CD4-positive, CD25-positive, alpha-beta regulatory T cell (primary cell): ENCODE measurements at regions not wholly inside any gene's neighbourhood (a gene's known extent, or its start where the extent isn't known, plus 50 kb on each side); places are given as distances from the start of the nearest gene placed in this dataset.
"Not testable (repeated sequence)": the region's sequence is repeated elsewhere in the genome, so short reads cannot be mapped to it uniquely, and the experiment has no call there.

Experiments
- ATAC-seq, 2 donors: fragments of 150-1000 bp; cut with Tn5 transposase; one replicate each; pipeline ENCODE4 v1.10.0; 2021; ENCODE audit warnings: low read depth in 2 of 2, moderate number of reproducible peaks in 2 of 2, moderate library complexity in 1 of 2
- DNase-seq, 3 donors: peaks; one replicate each; pipeline versions ENCODE4 v3.0.0 to v3.0.0-alpha.2; 2012 to 2022; ENCODE audit warnings: mixed read lengths in 1 of 3
- H3K27ac ChIP-seq: one replicate; pipeline ENCODE4 v1.7.0; 2013; ENCODE audit warnings: mild to moderate bottlenecking, low read length; ENCODE audit not compliant: insufficient read depth, poor library complexity, severe bottlenecking
- H3K27me3 ChIP-seq: one replicate; pipeline ENCODE4 v1.7.0; 2013; ENCODE audit warnings: low read length; ENCODE audit not compliant: control insufficient read depth, insufficient read depth
- H3K36me3 ChIP-seq: one replicate; pipeline ENCODE4 v1.7.0; 2013; ENCODE audit warnings: mild to moderate bottlenecking, low read length, moderate library complexity; ENCODE audit not compliant: control insufficient read depth, insufficient read depth
- H3K4me1 ChIP-seq: 2 replicates; pipeline ENCODE4 v1.7.0; 2013; ENCODE audit warnings: mild to moderate bottlenecking, low read length; ENCODE audit not compliant: insufficient read depth, control insufficient read depth, poor library complexity, severe bottlenecking
- H3K4me3 ChIP-seq: one replicate; pipeline ENCODE4 v1.7.0; 2013; ENCODE audit warnings: low read depth, mild to moderate bottlenecking, low read length, moderate library complexity
- H3K9me3 ChIP-seq, 2 experiments: 1 replicate in 1 of 2; 2 replicates in 1 of 2; pipeline ENCODE4 v1.7.0; 2013; ENCODE audit warnings: low read length in 2 of 2, mild to moderate bottlenecking in 1 of 2, moderate library complexity in 1 of 2; ENCODE audit not compliant: control insufficient read depth in 2 of 2
- H3K27ac Mint-ChIP-seq, 3 donors: one replicate each; pipeline ENCODE4 v1.8.0; 2020 to 2022; ENCODE audit warnings: mild to moderate bottlenecking in 3 of 3, mixed read lengths in 3 of 3, moderate library complexity in 2 of 3
- H3K27me3 Mint-ChIP-seq: one replicate; pipeline ENCODE4 v1.8.0; 2022; ENCODE audit warnings: mild to moderate bottlenecking, mixed read lengths
- H3K36me3 Mint-ChIP-seq: one replicate; pipeline ENCODE4 v1.8.0; 2020; ENCODE audit warnings: mixed read lengths
- H3K4me1 Mint-ChIP-seq, 4 donors: one replicate each; pipeline ENCODE4 v1.8.0; 2020 to 2022; ENCODE audit warnings: mixed read lengths in 4 of 4, mild to moderate bottlenecking in 1 of 4
- H3K4me3 Mint-ChIP-seq, 4 donors: one replicate each; pipeline ENCODE4 v1.8.0; 2020 to 2022; ENCODE audit warnings: mild to moderate bottlenecking in 4 of 4, mixed read lengths in 4 of 4, moderate library complexity in 3 of 4
- H3K9me3 Mint-ChIP-seq, 7 donors: one replicate each; pipeline ENCODE4 v1.8.0; 2020 to 2022; ENCODE audit warnings: mixed read lengths in 7 of 7, mild to moderate bottlenecking in 3 of 7, moderate library complexity in 2 of 7

DNA sequence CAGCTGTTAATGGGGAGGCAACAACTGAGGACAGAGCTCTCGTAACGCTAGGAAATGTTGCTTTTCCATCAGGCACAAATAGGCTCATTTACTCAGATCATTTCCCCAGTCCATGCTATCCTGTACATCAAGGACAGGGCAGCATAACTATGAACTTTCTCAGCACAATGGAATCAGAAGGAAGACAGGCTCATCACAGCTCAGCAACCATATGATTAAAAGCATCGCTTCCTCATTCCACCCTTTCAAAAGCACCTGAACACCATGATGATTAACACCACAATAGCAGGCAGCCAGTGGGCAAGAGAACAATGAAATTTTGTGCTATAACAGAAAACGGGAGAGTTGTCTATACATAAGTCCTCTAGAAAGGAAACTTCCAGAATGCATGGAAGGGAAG lies 297.8 kb downstream of the ZNF674 start:
- DNase-seq: no peak
- Mint-ChIP-seq H3K27ac (no peak overlapping the region), H3K27me3 (peaks cover 20% of the 10 kb centered on the region), H3K36me3 (no peaks in the 10 kb centered on the region), H3K9me3 (peaks cover 0 to 2% (median 0%) of the 10 kb centered on the region in 7 donors), H3K4me1 (no peaks in the 10 kb centered on the region), H3K4me3 (no peak overlapping the region)
- Histone ChIP-seq H3K4me3 (no peak overlapping the region), H3K4me1 (no peaks in the 10 kb centered on the region), H3K36me3 (no peaks in the 10 kb centered on the region), H3K9me3 (no peaks in the 10 kb centered on the region), H3K27me3 (no peaks in the 10 kb centered on the region), H3K27ac (no peak overlapping the region)
- no peak for ATAC-seq

DNA sequence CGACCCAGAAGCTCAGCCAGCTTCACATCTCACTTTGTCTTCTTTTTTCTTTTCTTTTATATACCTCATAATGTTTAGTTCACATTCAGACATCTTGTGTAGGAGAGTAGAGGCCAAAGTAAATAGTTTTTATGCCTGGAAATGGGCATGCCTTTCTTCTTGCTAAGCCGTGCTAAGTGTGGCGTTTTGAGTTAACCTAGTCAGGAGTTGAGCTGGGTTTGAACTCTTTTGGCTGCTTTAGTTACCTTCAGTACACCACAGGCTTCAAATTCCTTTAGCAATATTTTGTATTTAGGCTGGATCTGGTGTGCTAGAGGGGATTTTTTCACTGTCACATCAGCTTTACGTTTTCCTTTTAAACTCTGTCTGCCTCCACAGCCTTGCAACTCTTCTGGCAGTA lies 300.8 kb downstream of the ZNF674 start:
- H3K4me1 ChIP-seq: no peaks in the 10 kb centered on the region
- H3K36me3 ChIP-seq: no peaks in the 10 kb centered on the region
- Mint-ChIP-seq H3K4me3 (no peak overlapping the region), H3K27me3 (peaks cover 19% of the 10 kb centered on the region), H3K36me3 (no peaks in the 10 kb centered on the region), H3K9me3 (peaks cover 0 to 2% (median 0%) of the 10 kb centered on the region in 7 donors), H3K27ac (no peak overlapping the region), H3K4me1 (no peaks in the 10 kb centered on the region)
- H3K9me3 ChIP-seq: no peaks in the 10 kb centered on the region
- DNase-seq (no peak), ATAC-seq (no peak)
- H3K27me3 ChIP-seq: no peaks in the 10 kb centered on the region
- H3K4me3 ChIP-seq: no peak overlapping the region
- no peak overlapping the region for H3K27ac ChIP-seq

GRCh38 chrX:46236411-46236810 lies 308.8 kb downstream of the ZNF674 start:
- no peaks in the 10 kb centered on the region for H3K36me3 ChIP-seq
- peaks cover 4% of the 10 kb centered on the region for H3K27me3 Mint-ChIP-seq
- H3K27me3 ChIP-seq: no peaks in the 10 kb centered on the region
- no peak for DNase-seq
- H3K4me1 ChIP-seq: no peaks in the 10 kb centered on the region
- no peaks in the 10 kb centered on the region for H3K4me1 Mint-ChIP-seq
- no peak overlapping the region for H3K27ac ChIP-seq
- ATAC-seq: no peak
- no peak overlapping the region for H3K4me3 ChIP-seq
- H3K9me3 ChIP-seq: no peaks in the 10 kb centered on the region
- H3K9me3 Mint-ChIP-seq: peaks cover 0 to 1% (median 0%) of the 10 kb centered on the region in 7 donors
- H3K4me3 Mint-ChIP-seq: no peak overlapping the region
- H3K36me3 Mint-ChIP-seq: no peaks in the 10 kb centered on the region
- no peak overlapping the region for H3K27ac Mint-ChIP-seq

DNA sequence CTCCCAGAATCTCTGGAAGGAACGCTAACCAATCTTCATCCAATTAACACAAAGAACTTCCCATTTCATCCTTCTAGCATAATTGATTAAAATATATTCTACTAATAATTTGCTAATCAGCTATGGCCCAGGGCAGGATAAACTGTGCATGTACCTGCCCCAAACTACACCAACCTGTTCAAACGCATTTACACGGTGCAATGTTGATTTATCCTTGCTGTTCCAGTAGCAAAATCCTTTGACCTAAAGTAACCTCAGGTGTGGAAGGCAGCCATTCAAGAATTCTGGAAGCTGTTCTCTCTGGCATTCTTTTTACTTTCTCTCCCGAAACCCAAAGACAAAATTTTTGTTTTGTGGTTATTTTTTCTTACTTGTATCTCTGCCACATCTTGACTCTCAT lies 309.4 kb downstream of the ZNF674 start:
- Histone ChIP-seq H3K4me1 (no peaks in the 10 kb centered on the region), H3K9me3 (no peaks in the 10 kb centered on the region), H3K36me3 (no peaks in the 10 kb centered on the region), H3K27ac (no peak overlapping the region), H3K4me3 (no peak overlapping the region), H3K27me3 (no peaks in the 10 kb centered on the region)
- ATAC-seq (no peak), DNase-seq (no peak)
- no peak overlapping the region for H3K4me3 Mint-ChIP-seq
- H3K27me3 Mint-ChIP-seq: peaks cover 4% of the 10 kb centered on the region
- H3K4me1 Mint-ChIP-seq: no peaks in the 10 kb centered on the region
- no peak overlapping the region for H3K27ac Mint-ChIP-seq
- H3K9me3 Mint-ChIP-seq: peaks cover 0 to 1% (median 0%) of the 10 kb centered on the region in 7 donors
- H3K36me3 Mint-ChIP-seq: no peaks in the 10 kb centered on the region

- H3K27ac Mint-ChIP-seq: no peak overlapping the region
- Histone ChIP-seq H3K36me3 (no peaks in the 10 kb centered on the region), H3K9me3 (no peaks in the 10 kb centered on the region), H3K27me3 (no peaks in the 10 kb centered on the region), H3K4me3 (no peak overlapping the region), H3K27ac (no peak overlapping the region), H3K4me1 (no peaks in the 10 kb centered on the region)
- no peaks in the 10 kb centered on the region for H3K4me1 Mint-ChIP-seq
- ATAC-seq (no peak), DNase-seq (no peak)
- H3K36me3 Mint-ChIP-seq: no peaks in the 10 kb centered on the region
- H3K4me3 Mint-ChIP-seq: no peak overlapping the region
- peaks cover 4% of the 10 kb centered on the region for H3K27me3 Mint-ChIP-seq
- peaks cover 0 to 1% (median 0%) of the 10 kb centered on the region in 7 donors for H3K9me3 Mint-ChIP-seq
These were observed 310.4 kb downstream of the ZNF674 start for GRCh38 chrX:46234775-46235174.

DNA sequence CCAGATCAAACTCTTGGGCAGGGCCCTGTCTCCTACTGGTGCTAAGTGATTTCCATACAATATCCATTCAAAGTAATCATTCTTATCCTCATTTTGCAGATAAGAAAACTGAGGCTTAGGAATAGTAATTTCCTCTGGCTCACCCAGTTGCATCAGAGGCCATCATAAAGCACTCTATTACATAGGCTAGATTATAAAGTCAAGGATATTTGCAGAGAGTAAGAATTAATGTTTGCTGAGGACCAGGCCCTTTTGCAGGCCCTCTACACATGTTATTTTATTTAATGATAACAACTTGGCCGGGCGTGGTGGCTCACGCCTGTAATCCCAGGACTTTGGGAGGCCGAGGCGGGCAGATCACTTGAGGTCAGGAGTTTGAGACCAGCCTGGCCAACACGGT lies 316.8 kb downstream of the ZNF674 start:
- Histone ChIP-seq H3K27me3 (no peaks in the 10 kb centered on the region), H3K27ac (no peak overlapping the region), H3K4me3 (no peak overlapping the region), H3K36me3 (no peaks in the 10 kb centered on the region), H3K4me1 (no peaks in the 10 kb centered on the region), H3K9me3 (no peaks in the 10 kb centered on the region)
- no peak overlapping the region for H3K27ac Mint-ChIP-seq
- no peaks in the 10 kb centered on the region for H3K9me3 Mint-ChIP-seq
- peaks cover 4% of the 10 kb centered on the region for H3K27me3 Mint-ChIP-seq
- no peak for ATAC-seq
- no peak for DNase-seq
- H3K4me3 Mint-ChIP-seq: no peak overlapping the region
- no peaks in the 10 kb centered on the region for H3K36me3 Mint-ChIP-seq
- no peaks in the 10 kb centered on the region for H3K4me1 Mint-ChIP-seq

GRCh38 chrX:46226422-46226821 lies 318.8 kb downstream of the ZNF674 start:
- DNase-seq (no peak), ATAC-seq (no peak)
- Histone ChIP-seq H3K9me3 (no peaks in the 10 kb centered on the region), H3K4me1 (no peaks in the 10 kb centered on the region), H3K4me3 (no peak overlapping the region), H3K27ac (no peak overlapping the region), H3K27me3 (no peaks in the 10 kb centered on the region), H3K36me3 (no peaks in the 10 kb centered on the region)
- Mint-ChIP-seq H3K9me3 (peaks cover 0 to 2% (median 0%) of the 10 kb centered on the region in 7 donors), H3K27me3 (peaks cover 3% of the 10 kb centered on the region), H3K4me3 (peak overlapping the region in 1 of 4 donors; percentile 73), H3K36me3 (no peaks in the 10 kb centered on the region), H3K27ac (no peak overlapping the region), H3K4me1 (no peaks in the 10 kb centered on the region)

DNA sequence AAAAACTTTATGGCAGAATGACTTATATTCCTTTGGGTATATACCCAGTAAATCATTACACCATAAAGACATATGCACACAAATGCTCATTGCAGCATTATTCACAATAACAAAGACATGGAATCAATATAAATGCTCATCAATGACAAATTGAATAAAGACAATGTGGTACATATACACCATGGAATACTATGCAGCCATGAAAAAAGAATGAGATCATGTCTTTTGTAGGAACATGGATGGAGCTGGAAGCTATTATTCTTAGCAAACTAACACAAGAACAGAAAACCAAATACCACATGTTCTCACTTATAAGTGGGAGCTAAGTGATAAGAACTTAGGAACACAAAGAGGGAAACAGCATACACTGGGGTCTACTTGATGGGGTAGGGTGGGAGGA lies 321.7 kb downstream of the ZNF674 start:
- H3K36me3 ChIP-seq, H3K9me3 ChIP-seq, H3K27ac ChIP-seq, ATAC-seq, H3K36me3 Mint-ChIP-seq, H3K27me3 Mint-ChIP-seq, H3K4me3 Mint-ChIP-seq, H3K4me1 ChIP-seq, H3K27ac Mint-ChIP-seq, H3K4me3 ChIP-seq, H3K27me3 ChIP-seq, H3K4me1 Mint-ChIP-seq, DNase-seq, H3K9me3 Mint-ChIP-seq: not testable (repeated sequence)
